ENCODE measurements at regions not wholly inside any gene's neighbourhood (a gene's known extent, or its start where the extent isn't known, plus 50 kb on each side); places are given as distances from the start of the nearest gene placed in this dataset.

DNA sequence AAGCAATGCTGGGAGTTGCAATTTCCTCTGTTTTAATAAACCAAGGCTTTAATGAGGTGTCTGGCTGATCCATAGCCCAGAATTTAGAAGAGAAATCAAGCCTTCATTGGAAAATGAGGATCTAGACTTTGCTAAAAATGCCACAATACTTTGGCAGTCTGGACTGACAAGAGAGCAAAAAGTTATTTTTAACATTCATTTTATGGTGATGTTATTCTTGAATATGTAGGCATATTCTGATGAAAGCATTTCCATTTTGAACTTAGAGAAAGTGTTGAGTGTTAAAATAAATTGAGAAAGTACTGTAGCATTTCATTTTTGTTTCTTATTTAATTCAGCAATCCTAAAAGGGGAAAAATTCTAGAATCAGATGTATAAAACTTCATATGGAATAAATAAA is 151.8 kb upstream of the HNMT start:
- no peak for DNase-seq
- in situ Hi-C loops (cut with HindIII; ENCODE audit: low pct_ligation_motif_present, low pct_unique_long_range_greater_than_20kb, low sequenced_read_pairs), result no loop called here

GRCh38 chr2:137813176-137813575 is 151.1 kb upstream of the HNMT start:
- in situ Hi-C loops (cut with HindIII; ENCODE audit: low pct_ligation_motif_present, low pct_unique_long_range_greater_than_20kb, low sequenced_read_pairs), result no loop called here
- DNase-seq, result no peak

DNA sequence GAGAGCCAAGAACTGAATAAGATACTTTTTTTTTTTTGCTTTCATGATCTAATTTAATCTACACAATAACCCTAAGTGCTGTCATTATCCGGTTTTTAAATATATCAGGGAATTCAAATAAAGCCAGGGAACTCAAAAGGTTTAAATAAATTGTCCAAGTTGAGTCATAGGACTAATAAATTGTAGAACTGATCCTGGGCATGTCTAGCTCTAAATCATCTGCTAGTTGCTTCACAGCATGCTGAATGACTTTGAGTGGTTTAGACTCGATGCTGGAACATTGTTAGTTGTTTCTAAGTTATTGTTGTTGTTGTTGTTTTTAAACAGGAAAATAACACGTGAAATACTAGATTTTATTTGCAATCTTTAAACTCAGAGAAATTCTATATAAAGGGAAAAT is 147.2 kb upstream of the HNMT start:
- in situ Hi-C loops (cut with HindIII; ENCODE audit: low pct_ligation_motif_present, low pct_unique_long_range_greater_than_20kb, low sequenced_read_pairs), result no loop called here
- DNase-seq, result no peak

DNA sequence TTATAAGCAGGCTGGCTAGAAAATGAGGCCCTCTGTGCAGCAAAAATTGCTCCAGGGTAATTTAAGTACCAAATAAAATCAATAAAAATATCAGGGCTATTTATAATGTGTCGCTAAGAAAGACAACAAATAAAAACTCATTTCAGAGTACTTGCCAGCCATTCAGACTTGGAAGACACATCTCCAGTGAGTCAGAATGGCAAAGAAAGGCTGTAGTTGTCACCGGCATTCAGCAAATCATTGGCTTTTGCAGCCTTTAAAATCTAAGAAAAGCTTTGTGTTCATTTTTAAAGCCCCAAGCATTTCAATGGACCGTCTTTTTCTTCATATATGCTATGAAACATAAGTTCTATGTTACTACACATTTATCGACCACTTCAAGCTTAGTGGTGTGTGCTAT is 141.1 kb upstream of the HNMT start:
- in situ Hi-C loops (cut with HindIII; ENCODE audit: low pct_ligation_motif_present, low pct_unique_long_range_greater_than_20kb, low sequenced_read_pairs), result no loop called here
- no peak for DNase-seq

DNA sequence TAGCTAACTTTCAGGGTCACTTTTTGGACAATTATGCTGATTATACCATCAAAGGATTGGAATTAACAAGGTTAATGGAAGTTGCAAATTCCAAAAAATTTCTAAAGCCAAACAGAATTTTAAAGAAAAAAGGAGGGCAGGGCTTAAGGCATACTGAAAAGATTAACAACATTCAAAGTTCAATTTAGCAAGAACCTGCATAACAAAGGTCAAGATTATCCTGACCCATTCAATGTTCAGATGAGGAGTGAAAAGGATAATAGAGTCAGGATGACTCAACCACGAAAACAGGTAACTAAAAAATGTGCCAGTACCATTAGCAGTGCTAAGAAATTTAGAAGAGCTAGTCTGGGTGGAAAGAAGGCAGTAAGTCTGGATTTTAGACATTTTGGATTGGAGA is 139.8 kb upstream of the HNMT start:
- in situ Hi-C loops (cut with HindIII; ENCODE audit: low pct_ligation_motif_present, low pct_unique_long_range_greater_than_20kb, low sequenced_read_pairs), result no loop called here
- DNase-seq, result no peak

- in situ Hi-C loops (cut with HindIII; ENCODE audit: low pct_ligation_motif_present, low pct_unique_long_range_greater_than_20kb, low sequenced_read_pairs), result no loop called here
- no peak for DNase-seq
Measured at GRCh38 chr2:137826373-137827372, 137.6 kb upstream of the HNMT start.

DNA sequence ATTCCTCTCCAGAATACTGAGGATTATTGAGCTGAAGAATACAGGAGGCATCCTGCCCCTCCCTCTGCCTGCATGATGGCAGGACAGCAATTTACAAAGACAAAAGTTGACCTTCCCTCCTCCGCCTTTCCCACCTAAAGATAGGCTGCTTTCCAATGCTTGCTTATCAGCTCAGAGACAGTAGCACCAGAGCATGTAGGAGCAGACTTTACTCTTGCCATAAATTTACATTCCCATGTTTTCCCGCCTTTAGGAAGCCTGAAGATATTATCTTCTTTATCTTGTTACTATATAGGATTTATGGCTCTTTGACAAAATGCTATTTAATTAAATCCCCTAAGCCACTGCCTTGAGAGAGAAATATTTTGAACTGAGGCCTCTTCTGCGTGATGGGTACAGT is 135.6 kb upstream of the HNMT start:
- in situ Hi-C loops (cut with HindIII; ENCODE audit: low pct_ligation_motif_present, low pct_unique_long_range_greater_than_20kb, low sequenced_read_pairs), result no loop called here
- no peak for DNase-seq

DNA sequence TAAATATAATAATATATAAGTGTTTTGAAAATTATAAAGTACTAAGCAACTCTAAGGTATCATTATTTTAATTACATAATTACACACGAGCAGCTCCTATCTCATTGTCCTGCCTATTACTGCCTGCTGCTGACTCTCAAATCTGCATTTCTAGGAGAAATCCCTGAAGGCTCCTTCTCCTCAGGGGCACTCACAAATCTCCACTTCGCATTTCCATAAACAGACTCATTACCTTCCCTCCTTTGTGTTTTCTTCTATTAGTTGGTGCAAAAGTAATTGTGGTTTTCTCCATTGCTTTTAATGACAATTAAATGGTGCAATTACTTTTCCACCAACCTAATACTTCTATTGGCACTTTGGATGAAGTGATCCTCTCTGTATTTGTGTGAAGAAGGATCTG is 135.0 kb upstream of the HNMT start:
- no peak for DNase-seq
- in situ Hi-C loops (cut with HindIII; ENCODE audit: low pct_ligation_motif_present, low pct_unique_long_range_greater_than_20kb, low sequenced_read_pairs), result no loop called here

GRCh38 chr2:137834760-137835379 is 129.4 kb upstream of the HNMT start:
- in situ Hi-C loops (cut with HindIII; ENCODE audit: low pct_ligation_motif_present, low pct_unique_long_range_greater_than_20kb, low sequenced_read_pairs), result no loop called here
- no peak for DNase-seq

DNA sequence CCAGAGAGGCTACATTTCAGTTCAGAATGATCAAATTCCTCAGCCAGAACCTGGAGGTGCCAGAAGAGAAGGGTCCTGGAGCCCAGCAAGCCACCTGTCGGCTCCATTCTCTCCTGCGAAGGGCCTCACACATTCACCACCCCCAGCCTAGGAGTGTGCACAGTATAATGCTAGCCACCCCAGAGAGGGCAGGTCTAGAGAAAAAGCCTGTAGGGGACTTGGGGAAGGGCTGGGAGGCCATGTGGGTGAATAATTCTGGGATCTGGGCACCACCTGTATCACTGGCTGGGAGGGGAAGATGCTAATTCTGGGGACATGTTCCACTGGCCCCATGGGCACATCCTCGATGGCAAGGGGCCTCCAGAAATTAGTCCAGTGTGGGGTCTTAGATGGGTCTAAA is 127.6 kb upstream of the HNMT start:
- in situ Hi-C loops (cut with HindIII; ENCODE audit: low pct_ligation_motif_present, low pct_unique_long_range_greater_than_20kb, low sequenced_read_pairs), result no loop called here
- DNase-seq, result no peak

DNA sequence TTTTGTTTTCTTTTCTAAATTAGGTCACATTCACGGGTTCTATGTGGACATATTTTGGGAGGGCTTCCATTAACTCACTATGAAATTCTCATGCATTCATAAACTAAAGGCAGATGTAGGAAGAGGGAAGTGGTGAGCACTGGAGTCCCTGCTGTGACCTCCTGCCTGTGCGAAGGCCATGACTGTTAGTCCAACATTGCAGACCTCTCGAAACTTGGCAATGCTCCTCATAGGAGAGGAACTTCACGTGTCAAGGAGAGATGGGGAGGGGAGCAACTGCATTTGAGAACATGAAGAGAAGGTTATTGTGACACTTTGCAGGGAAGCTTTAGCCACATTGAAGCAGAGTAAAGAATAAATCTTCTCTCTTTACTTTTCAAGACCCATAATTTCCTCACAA is 126.4 kb upstream of the HNMT start:
- in situ Hi-C loops (cut with HindIII; ENCODE audit: low pct_ligation_motif_present, low pct_unique_long_range_greater_than_20kb, low sequenced_read_pairs), result no loop called here
- DNase-seq, result no peak

- DNase-seq, result peak; percentile 64
- in situ Hi-C loops (cut with HindIII; ENCODE audit: low pct_ligation_motif_present, low pct_unique_long_range_greater_than_20kb, low sequenced_read_pairs), result no loop called here
Measured at GRCh38 chr2:137838255-137839092, 125.8 kb upstream of the HNMT start.

- no peak for DNase-seq
- in situ Hi-C loops (cut with HindIII; ENCODE audit: low pct_ligation_motif_present, low pct_unique_long_range_greater_than_20kb, low sequenced_read_pairs), result no loop called here
Measured at GRCh38 chr2:137842430-137842829, 121.8 kb upstream of the HNMT start.

GRCh38 chr2:137842952-137843351 is 121.3 kb upstream of the HNMT start:
- no peak for DNase-seq
- in situ Hi-C loops (cut with HindIII; ENCODE audit: low pct_ligation_motif_present, low pct_unique_long_range_greater_than_20kb, low sequenced_read_pairs), result no loop called here

- no peak for DNase-seq
- in situ Hi-C loops (cut with HindIII; ENCODE audit: low pct_ligation_motif_present, low pct_unique_long_range_greater_than_20kb, low sequenced_read_pairs), result no loop called here
Measured at GRCh38 chr2:137845422-137845821, 118.9 kb upstream of the HNMT start.

GRCh38 chr2:137846993-137847392 is 117.3 kb upstream of the HNMT start:
- DNase-seq, result no peak
- in situ Hi-C loops (cut with HindIII; ENCODE audit: low pct_ligation_motif_present, low pct_unique_long_range_greater_than_20kb, low sequenced_read_pairs), result no loop called here

GRCh38 chr2:137847443-137847842 is 116.8 kb upstream of the HNMT start:
- in situ Hi-C loops (cut with HindIII; ENCODE audit: low pct_ligation_motif_present, low pct_unique_long_range_greater_than_20kb, low sequenced_read_pairs), result no loop called here

DNA sequence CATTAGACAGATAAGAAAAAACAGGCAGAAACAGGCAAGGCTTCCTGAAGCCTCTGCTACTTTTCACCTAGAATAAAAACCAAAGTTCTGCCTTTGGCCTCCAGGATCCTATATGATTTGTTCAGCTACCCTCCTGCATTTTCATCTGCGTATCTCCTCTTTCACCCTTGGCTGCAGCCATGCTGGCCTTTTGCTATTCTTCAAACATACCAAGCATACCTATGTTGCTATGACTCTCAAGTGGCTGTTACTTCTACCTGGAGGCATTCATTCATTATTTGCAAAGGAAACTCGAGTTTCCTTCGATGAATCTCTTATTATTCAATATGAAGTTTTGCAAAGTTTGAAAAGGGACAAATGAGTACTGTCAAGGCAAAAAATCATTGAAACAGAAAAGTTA is 106.4 kb upstream of the HNMT start:
- no peak for DNase-seq
- in situ Hi-C loops (cut with HindIII; ENCODE audit: low pct_ligation_motif_present, low pct_unique_long_range_greater_than_20kb, low sequenced_read_pairs), result no loop called here

More at GRCh38 chr2:137847443-137847842, 116.8 kb upstream of the HNMT start:
- no peak for DNase-seq

- no peak for DNase-seq
- in situ Hi-C loops (cut with HindIII; ENCODE audit: low pct_ligation_motif_present, low pct_unique_long_range_greater_than_20kb, low sequenced_read_pairs), result no loop called here
Measured at GRCh38 chr2:137862651-137863050, 101.6 kb upstream of the HNMT start.
